ENCODE measurements at regions not wholly inside any gene's neighbourhood (a gene's known extent, or its start where the extent isn't known, plus 50 kb on each side); places are given as distances from the start of the nearest gene placed in this dataset.
"Not testable (repeated sequence)": the region's sequence is repeated elsewhere in the genome, so short reads cannot be mapped to it uniquely, and the experiment has no call there.

GRCh38 chr5:119751734-119752094 lies 122.4 kb downstream of the FAM170A start:
- in situ Hi-C loops (cut with HindIII; ENCODE audit: low pct_unique_long_range_greater_than_20kb, low sequenced_read_pairs) = no loop called here

GRCh38 chr5:119752921-119753886 lies 123.8 kb downstream of the FAM170A start:
- in situ Hi-C loops (cut with HindIII; ENCODE audit: low pct_unique_long_range_greater_than_20kb, low sequenced_read_pairs) = no loop called here

More at GRCh38 chr5:119751734-119752094, 122.4 kb downstream of the FAM170A start:
- TF ChIP-seq JUND (IDR thresholded peaks at IDR 0.05; ENCODE audit: low read depth) = no peak
- DNase-seq (ENCODE audit: low read depth in 1 of 2, low spot score in 1 of 2) = no peak

GRCh38 chr5:119754825-119755224 lies 125.5 kb downstream of the FAM170A start:
- DNase-seq (ENCODE audit: low read depth in 1 of 2, low spot score in 1 of 2); in situ Hi-C loops (cut with HindIII; ENCODE audit: low pct_unique_long_range_greater_than_20kb, low sequenced_read_pairs): not testable (repeated sequence)

More at GRCh38 chr5:119752921-119753886, 123.8 kb downstream of the FAM170A start:
- no peak for TF ChIP-seq JUND (IDR thresholded peaks at IDR 0.05; ENCODE audit: low read depth)
- DNase-seq (ENCODE audit: low read depth in 1 of 2, low spot score in 1 of 2) = no peak

GRCh38 chr5:119757276-119757675 lies 127.9 kb downstream of the FAM170A start:
- in situ Hi-C loops (cut with HindIII; ENCODE audit: low pct_unique_long_range_greater_than_20kb, low sequenced_read_pairs) = no loop called here
- no peak for DNase-seq (ENCODE audit: low read depth in 1 of 2, low spot score in 1 of 2)
- no peak for TF ChIP-seq JUND (IDR thresholded peaks at IDR 0.05; ENCODE audit: low read depth)

GRCh38 chr5:119769695-119770693 lies 140.6 kb downstream of the FAM170A start:
- DNase-seq (ENCODE audit: low read depth in 1 of 2, low spot score in 1 of 2) = peak in 1 of 2 experiments; percentile 29
- in situ Hi-C loops (cut with HindIII; ENCODE audit: low pct_unique_long_range_greater_than_20kb, low sequenced_read_pairs) = not testable (repeated sequence)

- in situ Hi-C loops (cut with HindIII; ENCODE audit: low pct_unique_long_range_greater_than_20kb, low sequenced_read_pairs); DNase-seq (ENCODE audit: low read depth in 1 of 2, low spot score in 1 of 2): not testable (repeated sequence)
These were observed 150.8 kb downstream of the FAM170A start for GRCh38 chr5:119780145-119780544.

GRCh38 chr5:119785057-119785456 lies 155.7 kb downstream of the FAM170A start:
- DNase-seq (ENCODE audit: low read depth in 1 of 2, low spot score in 1 of 2) = no peak
- in situ Hi-C loops (cut with HindIII; ENCODE audit: low pct_unique_long_range_greater_than_20kb, low sequenced_read_pairs) = no loop called here
- TF ChIP-seq JUND (IDR thresholded peaks at IDR 0.05; ENCODE audit: low read depth) = no peak

- no peak for DNase-seq (ENCODE audit: low read depth in 1 of 2, low spot score in 1 of 2)
- TF ChIP-seq JUND (IDR thresholded peaks at IDR 0.05; ENCODE audit: low read depth) = no peak
- in situ Hi-C loops (cut with HindIII; ENCODE audit: low pct_unique_long_range_greater_than_20kb, low sequenced_read_pairs) = no loop called here
These were observed 160.2 kb downstream of the FAM170A start for GRCh38 chr5:119789406-119790117.

- DNase-seq (ENCODE audit: low read depth in 1 of 2, low spot score in 1 of 2) = no peak
- TF ChIP-seq JUND (IDR thresholded peaks at IDR 0.05; ENCODE audit: low read depth) = no peak
- in situ Hi-C loops (cut with HindIII; ENCODE audit: low pct_unique_long_range_greater_than_20kb, low sequenced_read_pairs) = no loop called here
These were observed 162.9 kb downstream of the FAM170A start for GRCh38 chr5:119792161-119792799.

- in situ Hi-C loops (cut with HindIII; ENCODE audit: low pct_unique_long_range_greater_than_20kb, low sequenced_read_pairs) = no loop called here
- TF ChIP-seq JUND (IDR thresholded peaks at IDR 0.05; ENCODE audit: low read depth) = no peak
- DNase-seq (ENCODE audit: low read depth in 1 of 2, low spot score in 1 of 2) = no peak
These were observed 166.4 kb downstream of the FAM170A start for GRCh38 chr5:119795768-119796167.

GRCh38 chr5:119801570-119801969 lies 172.2 kb downstream of the FAM170A start:
- in situ Hi-C loops (cut with HindIII; ENCODE audit: low pct_unique_long_range_greater_than_20kb, low sequenced_read_pairs) = no loop called here
- TF ChIP-seq JUND (IDR thresholded peaks at IDR 0.05; ENCODE audit: low read depth) = no peak
- DNase-seq (ENCODE audit: low read depth in 1 of 2, low spot score in 1 of 2) = no peak

GRCh38 chr5:119808024-119808423 lies 178.7 kb downstream of the FAM170A start:
- no peak for TF ChIP-seq JUND (IDR thresholded peaks at IDR 0.05; ENCODE audit: low read depth)
- in situ Hi-C loops (cut with HindIII; ENCODE audit: low pct_unique_long_range_greater_than_20kb, low sequenced_read_pairs) = no loop called here

More at GRCh38 chr5:119808024-119808423, 178.7 kb downstream of the FAM170A start:
- DNase-seq (ENCODE audit: low read depth in 1 of 2, low spot score in 1 of 2) = no peak
